Ishikawa (cell line): ENCODE measurements at regions not wholly inside any gene's neighbourhood (a gene's known extent, or its start where the extent isn't known, plus 50 kb on each side); places are given as distances from the start of the nearest gene placed in this dataset.

Experiments used
- CREB1 ChIP-seq: IDR thresholded peaks from 2 replicates; pipeline ENCODE4 v1.6.1; 2012; ENCODE audit warnings: low read depth
- EGR1 ChIP-seq: IDR thresholded peaks from 2 replicates; pipeline ENCODE4 v1.6.1; 2012
- EP300 ChIP-seq: IDR thresholded peaks from 2 replicates; pipeline ENCODE4 v1.6.1; 2012; ENCODE audit warnings: borderline replicate concordance
- MAX ChIP-seq: IDR thresholded peaks from 2 replicates; pipeline ENCODE4 v1.6.1; 2012
- NFIC ChIP-seq: IDR thresholded peaks from 2 replicates; pipeline ENCODE4 v1.6.1; 2012
- RAD21 ChIP-seq: IDR thresholded peaks from 2 replicates; pipeline ENCODE4 v1.6.1; 2012; ENCODE audit warnings: low read depth
- REST ChIP-seq: IDR thresholded peaks from 2 replicates; pipeline ENCODE4 v1.6.1; 2012; ENCODE audit warnings: low read depth, mild to moderate bottlenecking
- TAF1 ChIP-seq: IDR thresholded peaks from 2 replicates; pipeline ENCODE4 v1.6.1; 2012; ENCODE audit warnings: low read depth, mild to moderate bottlenecking
- TCF12 ChIP-seq: IDR thresholded peaks from 2 replicates; pipeline ENCODE4 v1.6.1; 2012; ENCODE audit warnings: low read depth
- TEAD4 ChIP-seq: IDR thresholded peaks from 2 replicates; pipeline ENCODE4 v1.6.1; 2012
- USF1 ChIP-seq: IDR thresholded peaks from 2 replicates; pipeline ENCODE4 v1.6.1; 2012
- YY1 ChIP-seq: IDR thresholded peaks from 2 replicates; pipeline ENCODE4 v1.6.1; 2012; ENCODE audit warnings: low read depth
- ZBTB7A ChIP-seq: IDR thresholded peaks from 2 replicates; pipeline ENCODE4 v1.6.1; 2012; ENCODE audit warnings: low read depth

DNA sequence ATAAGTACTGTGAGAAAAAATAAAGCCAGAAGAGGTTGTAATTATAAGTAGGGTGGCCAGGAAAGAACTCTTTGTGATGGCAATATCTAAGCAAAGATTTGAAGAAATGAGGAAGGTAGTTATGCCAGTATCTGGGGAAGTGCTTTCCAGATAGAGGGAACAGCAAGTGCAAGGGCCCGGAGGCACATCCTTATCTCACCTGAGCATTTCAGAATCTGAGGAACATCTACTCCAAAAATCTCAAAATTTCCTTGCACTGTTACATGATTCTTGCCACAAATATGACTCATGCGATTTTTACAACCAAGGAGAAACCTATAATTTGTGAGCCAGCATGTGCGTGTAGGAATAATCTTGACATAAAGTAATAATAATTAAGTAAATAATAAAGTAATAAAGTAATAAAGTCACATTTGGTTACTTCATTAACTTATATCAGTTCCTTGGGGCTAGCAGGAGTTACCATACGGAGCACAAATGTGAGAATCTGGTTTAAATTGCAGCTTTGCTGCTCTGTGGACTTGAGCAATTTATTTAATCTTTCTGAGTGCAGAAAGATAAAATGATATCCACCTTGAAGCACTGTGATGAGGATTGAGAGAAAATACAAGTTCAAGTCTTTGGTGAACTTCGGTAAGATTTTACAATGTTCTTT is 105.1 kb upstream of the SLC34A2 start:
- TF ChIP-seq EP300 (no peak), TAF1 (no peak), RAD21 (no peak), YY1 (no peak), USF1 (no peak), TCF12 (no peak), CREB1 (no peak), MAX (no peak), EGR1 (no peak), TEAD4 (no peak), REST (no peak), NFIC (no peak), ZBTB7A (no peak)
